GM18861 (cell line): ENCODE measurements at regions not wholly inside any gene's neighbourhood (a gene's known extent, or its start where the extent isn't known, plus 50 kb on each side); places are given as distances from the start of the nearest gene placed in this dataset.

Experiments
- ATAC-seq: cut with Tn5 transposase; IDR thresholded peaks from one replicate; pipeline ENCODE4 v1.9.1; 2021; ENCODE audit not compliant: unreplicated experiment

GRCh38 chr1:87265786-87266185 is 62.9 kb upstream of the LMO4 start:
- no peak for ATAC-seq

- no peak for ATAC-seq
These were observed 60.6 kb upstream of the LMO4 start for GRCh38 chr1:87268111-87268510.

- ATAC-seq = no peak
These were observed 58.8 kb upstream of the LMO4 start for GRCh38 chr1:87269921-87270320.

- ATAC-seq = no peak
These were observed 55.4 kb upstream of the LMO4 start for GRCh38 chr1:87273291-87273690.

- ATAC-seq = no peak
These were observed 53.8 kb upstream of the LMO4 start for GRCh38 chr1:87274851-87275250.

- ATAC-seq = no peak
These were observed 49.7 kb upstream of the LMO4 start for GRCh38 chr1:87278825-87279535.
